SU-DHL-6 (cell line): ENCODE measurements at regions not wholly inside any gene's neighbourhood (a gene's known extent, or its start where the extent isn't known, plus 50 kb on each side); places are given as distances from the start of the nearest gene placed in this dataset.

Experiments
- EZH2phosphoT487 ChIP-seq: fragments of 200-600 bp; sonication (generic), shearing (Covaris generic); conservative IDR thresholded peaks from 2 replicates; pipeline ENCODE4 v1.6.1; 2018; ENCODE audit warnings: mild to moderate bottlenecking, antibody characterized with exemption, low read length, moderate library complexity, mixed read lengths
- TF ChIP-seq, protein P1 (sequence below): fragments of 200-600 bp; sonication (generic); IDR thresholded peaks from one replicate; pipeline ENCODE4 v1.5.1; 2017; ENCODE audit warnings: antibody characterized with exemption, mild to moderate bottlenecking, low read length, moderate library complexity; ENCODE audit not compliant: insufficient read depth, poor library complexity, severe bottlenecking

DNA sequence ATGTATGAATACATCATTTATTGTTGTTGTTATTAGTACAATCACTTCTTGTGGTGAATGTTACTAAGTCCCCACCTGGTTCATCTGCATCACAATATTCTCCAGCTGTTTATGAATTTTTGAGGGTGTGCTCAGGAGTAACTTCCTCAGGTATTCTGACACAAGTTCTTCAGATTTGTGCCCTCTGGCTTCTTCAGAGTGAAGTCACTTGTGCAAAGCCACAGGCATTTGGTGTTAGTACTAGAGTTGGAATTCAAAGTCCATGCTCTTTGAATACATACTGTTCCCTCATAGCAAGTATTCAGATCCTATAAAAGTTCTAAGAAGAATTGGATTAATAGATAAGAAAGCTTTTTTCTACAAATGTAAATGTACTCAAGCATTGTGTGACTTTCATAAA, 150.3 kb upstream of the AVPR1A start:
- TF ChIP-seq, protein P1, sequence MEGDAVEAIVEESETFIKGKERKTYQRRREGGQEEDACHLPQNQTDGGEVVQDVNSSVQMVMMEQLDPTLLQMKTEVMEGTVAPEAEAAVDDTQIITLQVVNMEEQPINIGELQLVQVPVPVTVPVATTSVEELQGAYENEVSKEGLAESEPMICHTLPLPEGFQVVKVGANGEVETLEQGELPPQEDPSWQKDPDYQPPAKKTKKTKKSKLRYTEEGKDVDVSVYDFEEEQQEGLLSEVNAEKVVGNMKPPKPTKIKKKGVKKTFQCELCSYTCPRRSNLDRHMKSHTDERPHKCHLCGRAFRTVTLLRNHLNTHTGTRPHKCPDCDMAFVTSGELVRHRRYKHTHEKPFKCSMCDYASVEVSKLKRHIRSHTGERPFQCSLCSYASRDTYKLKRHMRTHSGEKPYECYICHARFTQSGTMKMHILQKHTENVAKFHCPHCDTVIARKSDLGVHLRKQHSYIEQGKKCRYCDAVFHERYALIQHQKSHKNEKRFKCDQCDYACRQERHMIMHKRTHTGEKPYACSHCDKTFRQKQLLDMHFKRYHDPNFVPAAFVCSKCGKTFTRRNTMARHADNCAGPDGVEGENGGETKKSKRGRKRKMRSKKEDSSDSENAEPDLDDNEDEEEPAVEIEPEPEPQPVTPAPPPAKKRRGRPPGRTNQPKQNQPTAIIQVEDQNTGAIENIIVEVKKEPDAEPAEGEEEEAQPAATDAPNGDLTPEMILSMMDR: no peak
- no peak for TF ChIP-seq EZH2phosphoT487
